ENCODE measurements at regions not wholly inside any gene's neighbourhood (a gene's known extent, or its start where the extent isn't known, plus 50 kb on each side); places are given as distances from the start of the nearest gene placed in this dataset.
"Not testable (repeated sequence)": the region's sequence is repeated elsewhere in the genome, so short reads cannot be mapped to it uniquely, and the experiment has no call there.

DNA sequence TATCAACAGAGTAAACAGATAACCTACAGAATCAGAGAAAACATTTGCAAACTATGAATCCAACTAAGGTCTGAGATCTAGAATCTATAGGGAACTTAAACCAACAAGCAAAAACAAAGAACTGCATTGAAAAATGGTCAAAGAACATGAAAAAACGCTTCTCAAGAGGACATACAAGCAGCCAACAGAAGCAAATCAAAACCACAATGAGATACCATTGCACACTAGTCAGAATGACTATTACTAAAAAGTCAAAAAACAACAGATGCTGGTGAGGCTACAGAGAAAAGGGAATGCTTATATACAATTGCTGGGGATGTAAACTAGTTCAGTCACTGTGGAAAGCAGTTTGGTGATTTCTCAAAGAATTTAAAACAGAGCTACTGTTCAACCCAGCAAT lies 255.7 kb downstream of the TMEM47 start:
- no peak for DNase-seq

DNA sequence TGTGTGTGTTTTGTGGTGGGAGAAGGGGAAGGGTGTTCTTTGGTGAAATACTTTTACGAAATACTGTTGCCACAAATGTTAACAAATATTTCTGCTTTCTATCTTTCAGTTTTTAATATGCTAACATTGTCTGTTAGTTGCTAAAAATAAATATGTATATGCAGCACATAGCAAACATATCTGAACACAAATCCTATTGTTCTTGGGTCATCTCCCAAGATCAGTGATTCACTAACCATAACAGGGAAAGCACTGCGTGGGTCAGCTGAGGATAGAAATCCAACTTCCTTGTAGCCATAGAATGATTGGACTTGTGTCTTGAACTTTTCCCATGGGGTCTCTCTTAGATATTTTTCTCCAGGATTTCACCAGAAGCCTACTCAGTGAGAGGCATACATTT lies 250.3 kb upstream of the FAM47A start:
- DNase-seq = no peak

DNA sequence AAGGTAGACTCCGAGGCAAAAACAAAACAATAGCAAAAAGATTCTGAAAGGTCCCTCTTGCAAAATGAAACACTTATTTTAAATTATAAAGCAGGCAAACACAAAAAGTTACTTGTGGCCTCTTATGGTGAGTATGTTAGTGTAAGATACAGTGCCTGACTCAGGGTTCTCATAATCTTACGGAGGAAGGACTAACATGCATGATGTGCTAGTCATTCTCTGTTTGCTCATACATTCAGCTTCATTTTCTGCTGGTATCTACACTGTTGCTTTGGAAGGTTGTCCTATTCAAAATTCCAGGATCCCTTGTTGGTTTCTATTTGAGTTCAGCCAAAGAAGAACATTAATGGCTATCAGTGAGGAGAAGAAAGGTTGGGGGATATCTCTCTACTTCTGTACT lies 249.1 kb upstream of the FAM47A start:
- no peak for DNase-seq

DNA sequence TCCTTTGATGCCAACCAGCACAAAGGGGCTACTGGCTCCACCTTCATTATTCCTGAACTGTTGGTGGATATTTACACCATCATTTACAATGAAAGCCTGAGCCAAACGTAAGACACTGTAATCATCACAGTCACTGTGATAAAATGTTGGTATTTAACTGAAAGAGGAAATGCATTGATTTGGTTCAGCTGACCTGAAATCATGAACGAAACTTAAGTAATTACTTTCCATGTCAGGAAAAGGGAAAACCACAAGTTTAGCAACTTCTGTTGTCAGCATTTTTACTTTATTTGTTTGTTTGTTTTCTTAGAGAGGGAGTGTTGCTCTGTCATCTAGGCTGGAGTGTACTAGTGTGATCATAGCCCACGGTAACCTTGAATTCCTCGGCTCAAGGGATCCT lies 247.8 kb upstream of the FAM47A start:
- no peak for DNase-seq

DNA sequence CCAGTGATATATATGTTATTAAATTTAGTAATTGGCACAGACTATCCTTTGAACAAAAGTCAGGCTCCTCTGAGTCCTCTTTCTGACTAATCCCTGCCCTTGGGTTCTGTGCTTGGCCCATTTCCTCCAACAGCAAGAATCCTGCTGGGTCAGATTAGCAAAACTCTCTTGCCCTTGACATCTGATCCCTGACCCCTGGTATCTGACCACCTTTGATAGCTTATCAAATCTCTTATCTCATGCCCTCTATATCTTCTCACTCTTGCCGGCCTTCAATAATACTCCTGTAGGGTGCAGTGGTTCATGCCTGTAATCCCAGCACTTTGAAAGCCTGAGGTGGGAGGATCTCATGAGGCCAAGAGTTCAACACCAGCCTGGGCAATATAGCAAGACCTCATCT lies 245.5 kb upstream of the FAM47A start:
- no peak for DNase-seq

DNA sequence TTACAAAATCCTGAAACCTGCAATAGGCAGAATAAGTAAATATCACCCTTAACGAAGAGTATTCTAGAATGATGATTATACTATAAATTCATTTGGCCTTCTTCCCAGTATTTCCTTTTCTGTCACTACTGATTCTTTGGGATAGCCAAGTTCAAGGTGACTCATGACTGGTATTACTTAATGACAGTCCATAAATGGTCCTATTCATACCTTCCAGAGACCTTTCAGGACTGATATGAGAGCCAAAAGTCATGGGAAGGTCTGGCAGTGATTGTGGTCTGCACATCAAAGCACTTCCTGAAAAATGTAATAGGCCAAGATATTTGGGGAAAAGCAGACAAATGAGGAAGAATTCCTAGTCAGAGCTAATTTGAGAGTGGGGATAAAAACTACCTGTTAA lies 239.6 kb upstream of the FAM47A start:
- no peak for DNase-seq

DNA sequence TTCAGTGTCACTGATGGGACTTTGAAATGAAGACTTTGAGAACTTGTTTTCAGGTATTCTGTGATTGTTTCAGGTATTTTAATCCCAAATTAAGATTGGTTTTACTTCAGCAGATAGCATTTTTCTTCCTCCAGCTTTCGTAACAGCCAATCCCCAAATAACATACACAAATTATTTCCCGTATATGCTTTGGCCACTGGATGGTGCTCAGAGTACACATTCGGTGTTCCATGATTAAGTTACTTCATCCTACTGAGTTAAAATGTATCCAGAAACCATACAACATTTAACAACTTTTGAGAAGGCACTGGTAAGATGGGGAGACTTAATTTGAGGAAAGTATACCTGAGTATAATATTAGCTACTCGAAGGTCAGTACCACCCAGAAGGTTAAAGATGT lies 233.4 kb upstream of the FAM47A start:
- no peak for DNase-seq

DNA sequence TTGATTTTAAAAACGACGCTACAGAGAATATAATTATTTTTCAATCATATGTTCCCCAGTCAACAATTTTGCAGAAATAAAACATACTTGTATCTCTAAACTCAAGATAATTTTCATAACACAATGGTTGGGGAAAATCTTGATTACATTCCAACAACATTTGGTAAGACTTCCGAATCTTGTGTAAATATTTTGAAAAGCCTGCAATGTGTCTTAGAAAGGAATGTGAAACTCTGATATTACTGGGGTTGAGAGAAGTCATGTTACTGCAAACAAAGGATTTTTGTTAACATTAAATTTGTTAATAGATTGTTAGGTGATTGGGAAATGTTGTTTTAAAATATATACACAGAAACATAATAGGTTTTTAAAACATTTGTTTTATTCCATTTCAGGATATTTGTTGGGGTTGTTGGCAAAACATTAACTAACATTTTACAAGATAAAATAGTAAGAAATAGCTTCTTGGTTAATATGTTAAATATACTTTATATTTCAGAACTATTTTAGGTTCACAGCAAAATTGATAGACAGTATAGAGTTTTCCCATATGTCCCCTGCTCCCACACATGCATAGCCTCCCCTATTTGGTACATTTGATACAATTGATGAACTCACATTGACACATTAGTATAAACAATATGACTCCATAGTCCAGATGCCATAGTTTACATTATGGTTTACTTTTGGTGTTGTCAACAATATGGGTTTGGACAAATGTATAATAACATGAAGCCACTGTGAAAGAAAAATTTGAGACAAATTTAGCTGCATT lies 218.6 kb upstream of the FAM47A start:
- DNase-seq = no peak

DNA sequence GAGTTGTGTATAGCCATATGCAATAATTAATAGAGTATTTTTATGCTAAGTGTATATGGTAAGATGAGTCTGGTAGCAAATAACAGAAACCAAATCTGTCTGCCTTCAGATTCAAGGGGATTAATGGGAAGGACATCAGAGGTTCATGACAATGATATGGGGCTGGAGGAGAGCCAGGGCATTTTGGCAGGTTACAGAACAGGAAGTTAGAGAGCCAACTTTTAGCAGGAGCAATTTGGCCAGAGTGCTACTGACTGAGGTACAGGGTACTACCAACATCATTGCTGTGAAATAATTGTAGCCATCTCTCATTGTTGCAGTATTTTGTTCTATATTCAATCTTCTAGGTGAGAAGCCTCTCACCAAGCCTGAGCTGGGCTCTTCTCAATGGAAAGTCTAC lies 210.9 kb upstream of the FAM47A start:
- no peak for DNase-seq

DNA sequence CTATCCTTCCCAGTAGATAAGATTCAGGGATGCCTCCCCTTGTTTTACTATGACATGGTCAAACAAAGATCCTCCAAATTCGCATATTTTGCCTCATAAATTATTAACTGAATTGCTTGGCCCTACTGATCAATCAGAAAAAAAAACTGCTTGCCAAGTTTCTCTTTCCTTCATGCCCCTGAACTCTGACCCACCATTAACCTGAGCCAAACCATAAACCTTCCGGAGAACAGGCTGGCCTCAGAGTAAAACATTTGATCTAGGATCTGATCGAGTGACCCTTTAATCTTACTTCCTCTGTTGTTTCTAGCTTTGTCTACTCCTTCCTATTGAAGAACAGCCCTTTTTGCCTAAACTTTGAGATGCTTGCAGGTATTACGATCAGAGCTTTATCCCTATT lies 209.7 kb upstream of the FAM47A start:
- DNase-seq = no peak

DNA sequence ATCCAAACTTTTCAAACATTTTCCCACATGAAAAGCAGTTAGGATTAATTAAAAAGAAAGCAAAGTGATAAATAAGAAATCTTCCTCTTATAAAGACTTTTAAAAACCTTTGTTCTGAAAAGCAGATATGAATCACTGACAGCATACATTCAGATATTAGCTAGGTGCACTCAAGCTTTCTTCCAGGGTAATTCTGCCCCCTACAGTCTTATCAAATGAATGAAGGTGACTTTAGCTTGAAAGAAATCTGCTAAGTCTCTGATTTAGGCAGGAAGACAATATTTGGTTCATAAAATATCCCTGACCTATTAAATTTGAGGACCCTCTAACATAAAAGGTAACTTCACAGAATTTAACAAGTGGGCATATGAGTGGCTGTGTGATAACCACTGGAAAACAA lies 209.1 kb upstream of the FAM47A start:
- DNase-seq = no peak

DNA sequence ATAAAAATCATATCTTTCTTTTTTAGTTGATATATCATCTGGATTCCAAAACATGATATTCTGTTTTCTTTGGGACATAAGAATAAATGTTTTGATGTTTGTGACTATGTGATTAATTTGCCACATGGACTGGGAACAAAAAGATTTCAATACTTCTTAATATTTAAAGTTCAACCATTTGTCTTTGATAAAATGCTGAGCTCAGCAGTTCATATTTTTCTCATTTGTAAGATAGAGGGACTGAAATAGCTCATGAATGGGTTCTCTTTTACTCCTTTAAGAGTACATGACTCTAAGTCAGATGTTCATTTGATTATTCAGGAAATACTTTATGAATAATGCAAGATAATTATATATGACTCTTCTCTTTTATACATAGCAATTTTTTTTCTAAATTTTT lies 205.9 kb upstream of the FAM47A start:
- no peak for DNase-seq

DNA sequence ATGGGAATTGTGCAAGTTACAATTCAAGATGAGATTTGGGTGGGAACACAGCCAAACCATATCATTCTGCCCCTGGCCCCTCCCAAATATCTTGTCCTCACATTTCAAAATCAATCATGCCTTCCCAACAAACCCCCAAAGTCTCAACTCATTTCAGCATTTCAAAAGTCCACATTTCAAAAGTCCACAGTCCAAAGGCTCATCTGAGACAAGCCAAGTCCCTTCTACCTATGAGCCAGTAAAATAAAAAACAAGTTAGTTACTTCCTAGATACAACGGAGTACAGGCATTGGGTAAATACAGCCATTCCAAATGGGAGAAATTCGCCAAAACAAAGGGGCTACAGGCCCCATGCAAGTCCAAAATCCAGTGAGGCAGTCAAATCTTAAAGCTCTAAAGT lies 203.3 kb upstream of the FAM47A start:
- not testable (repeated sequence) for DNase-seq

DNA sequence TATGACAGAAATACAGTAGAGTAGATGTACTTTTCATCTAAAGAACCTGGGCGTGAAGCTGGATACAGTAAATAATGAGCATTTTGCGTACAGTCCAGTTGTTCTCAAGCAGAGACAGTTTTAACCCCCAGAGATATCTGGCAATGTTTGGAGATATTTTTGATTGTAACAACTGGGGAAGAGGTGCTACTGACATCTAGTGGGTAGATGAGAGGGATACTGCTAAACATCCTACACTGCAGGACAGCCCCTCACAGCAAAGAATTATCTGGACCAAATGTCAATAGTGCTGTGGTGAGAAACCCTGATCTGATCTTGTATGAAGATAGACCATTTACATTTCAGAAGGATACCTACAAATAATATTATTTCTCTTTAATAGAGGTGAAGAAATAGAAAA lies 200.2 kb upstream of the FAM47A start:
- no peak for DNase-seq

DNA sequence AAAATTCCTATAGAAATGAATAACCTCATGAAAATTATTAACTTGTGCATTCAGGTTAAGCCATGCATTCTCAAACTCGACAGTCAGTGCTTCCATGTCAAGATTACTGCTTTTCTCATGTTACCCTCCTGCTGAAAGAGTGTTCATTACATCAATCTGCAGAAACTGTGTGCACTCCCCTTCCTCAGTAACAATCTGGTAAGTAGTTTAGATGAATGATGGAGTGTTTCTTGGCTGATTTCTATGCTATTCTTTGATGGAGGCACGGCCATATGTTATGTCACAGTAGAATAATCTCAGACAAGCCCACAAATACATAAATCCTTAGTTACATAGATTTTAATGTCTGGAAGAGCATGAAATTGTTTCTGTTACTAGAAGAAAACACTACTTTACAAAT lies 193.3 kb upstream of the FAM47A start:
- DNase-seq = no peak

DNA sequence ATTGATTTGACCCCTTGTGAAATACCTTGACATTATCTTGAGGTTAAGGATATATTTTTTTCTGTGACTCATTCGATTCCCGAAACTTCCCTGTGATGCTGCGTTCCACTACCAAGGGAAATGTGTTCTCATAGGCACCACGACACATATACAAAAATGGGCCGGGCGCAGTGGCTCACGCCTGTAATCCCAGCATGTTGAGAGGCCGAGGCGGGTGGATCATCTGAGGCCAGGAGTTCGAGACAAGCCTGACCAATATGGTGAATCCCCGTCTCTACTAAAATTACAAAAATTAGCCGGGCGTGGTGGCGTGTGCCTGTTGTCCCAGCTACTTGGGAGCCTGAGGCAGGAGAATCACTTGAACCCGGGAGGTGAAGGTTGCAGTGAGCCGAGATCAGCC lies 188.3 kb upstream of the FAM47A start:
- DNase-seq = not testable (repeated sequence)

DNA sequence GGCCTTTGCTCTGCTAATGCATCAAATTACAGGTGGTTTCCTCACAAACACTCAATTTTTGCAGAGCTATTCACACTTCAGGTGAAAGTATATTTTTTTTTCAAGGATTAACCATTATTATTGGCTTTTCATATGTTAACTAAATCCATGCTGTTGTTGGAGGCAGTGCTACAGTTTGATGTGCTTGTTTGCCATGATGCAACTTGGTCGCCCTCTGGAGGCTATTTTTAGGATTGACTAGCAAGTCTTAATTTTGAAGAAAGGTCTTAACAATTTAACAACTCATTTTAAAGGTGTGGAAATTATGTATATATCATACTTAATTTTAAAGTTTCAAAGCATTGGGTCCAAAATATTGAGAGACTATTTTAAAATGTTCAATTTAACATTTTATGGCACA lies 168.8 kb upstream of the FAM47A start:
- peak; percentile 42 for DNase-seq

DNA sequence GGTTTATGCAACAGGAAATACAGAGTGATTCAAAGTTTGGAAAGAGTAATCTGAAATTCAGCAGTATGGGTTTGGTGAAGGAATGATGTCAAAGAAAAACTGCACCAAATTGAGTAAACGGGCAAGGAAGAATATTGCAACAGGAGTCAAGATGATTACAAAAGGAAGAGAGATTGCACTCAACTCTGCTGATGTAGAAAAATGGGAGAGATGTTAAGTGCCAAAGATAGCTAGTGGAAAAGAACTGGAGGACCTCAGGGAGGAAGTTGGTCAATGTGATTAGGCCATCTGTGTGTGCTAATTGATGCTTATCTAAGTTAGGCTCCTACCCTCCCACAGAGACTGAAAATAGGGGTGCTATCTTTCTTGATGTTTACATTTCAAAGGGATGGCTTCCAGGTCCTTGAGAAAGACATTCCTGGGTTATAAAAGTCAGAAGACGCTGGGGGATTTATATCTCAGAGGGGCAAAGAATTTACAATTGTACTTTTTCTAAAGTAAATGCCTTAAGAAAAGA lies 167.4 kb upstream of the FAM47A start:
- DNase-seq = no peak

DNA sequence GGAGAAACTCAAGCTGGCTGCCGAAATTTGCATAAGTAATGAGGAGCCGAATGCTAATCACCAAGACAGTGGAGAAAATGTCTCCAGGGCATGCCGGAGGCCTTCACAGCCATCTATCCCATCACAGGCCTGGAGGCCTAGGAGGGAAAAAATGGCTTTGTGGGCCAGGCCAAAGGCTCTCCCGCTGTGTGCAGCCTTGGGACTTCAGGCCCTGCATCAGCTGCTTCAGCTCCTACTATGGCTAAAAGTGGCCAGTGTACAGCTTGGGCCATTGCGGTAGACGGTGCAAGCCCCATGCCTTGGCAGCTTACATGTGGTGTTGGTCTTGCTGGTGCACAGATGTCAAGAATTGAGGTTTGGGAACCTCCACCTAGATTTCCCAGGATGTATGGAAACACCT lies 162.6 kb upstream of the FAM47A start:
- no peak for DNase-seq

DNA sequence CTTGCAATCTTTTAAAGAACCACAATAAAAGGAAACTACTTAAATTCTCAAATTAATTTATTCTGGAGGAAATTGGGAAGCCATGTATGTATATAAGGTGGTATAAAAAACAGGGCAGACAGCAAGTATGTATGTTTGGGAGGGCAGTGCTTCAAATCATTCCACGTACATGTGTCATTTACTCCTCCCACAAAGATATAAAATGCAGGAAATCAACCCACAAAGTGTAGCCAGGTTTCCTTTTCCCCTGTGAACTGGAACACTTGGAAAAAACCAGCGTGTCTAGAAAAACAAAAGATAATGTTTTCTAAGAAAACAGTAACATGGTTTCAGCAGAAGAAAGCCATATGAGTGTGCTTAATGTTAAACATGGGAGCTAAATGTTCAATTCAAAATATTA lies 156.7 kb upstream of the FAM47A start:
- no peak for DNase-seq

DNA sequence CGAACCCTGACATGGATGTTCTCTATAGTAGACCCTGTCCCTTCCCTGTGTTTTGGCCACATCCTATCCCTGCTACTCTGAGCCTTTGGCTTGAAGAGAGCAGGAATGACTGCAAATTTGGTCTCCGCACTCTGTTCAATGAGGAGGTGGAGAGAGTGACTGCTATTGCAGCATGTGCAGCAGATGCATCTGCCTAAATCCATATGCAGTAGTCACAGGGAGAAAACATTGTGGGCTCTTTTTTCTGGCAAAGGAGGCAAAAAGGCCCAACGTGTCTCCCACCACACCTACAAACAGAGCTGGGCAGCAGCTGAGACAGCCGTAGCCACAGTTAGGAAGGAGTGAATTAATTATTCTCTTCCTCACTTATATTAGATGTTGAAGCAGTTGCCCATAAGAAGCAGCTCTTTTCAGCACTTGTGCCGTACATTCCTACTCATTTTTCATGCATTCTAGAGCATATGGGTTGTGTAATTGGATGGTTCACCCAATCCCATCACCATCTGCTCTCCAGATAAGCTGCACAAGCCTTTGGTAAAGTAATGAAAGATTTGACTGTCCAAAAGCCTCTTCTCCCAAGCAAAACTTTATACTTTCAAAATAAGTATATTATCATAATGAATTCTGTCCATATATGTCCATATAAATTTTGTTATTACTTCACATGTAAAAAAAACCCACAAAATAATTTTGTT lies 147.9 kb upstream of the FAM47A start:
- DNase-seq = no peak

DNA sequence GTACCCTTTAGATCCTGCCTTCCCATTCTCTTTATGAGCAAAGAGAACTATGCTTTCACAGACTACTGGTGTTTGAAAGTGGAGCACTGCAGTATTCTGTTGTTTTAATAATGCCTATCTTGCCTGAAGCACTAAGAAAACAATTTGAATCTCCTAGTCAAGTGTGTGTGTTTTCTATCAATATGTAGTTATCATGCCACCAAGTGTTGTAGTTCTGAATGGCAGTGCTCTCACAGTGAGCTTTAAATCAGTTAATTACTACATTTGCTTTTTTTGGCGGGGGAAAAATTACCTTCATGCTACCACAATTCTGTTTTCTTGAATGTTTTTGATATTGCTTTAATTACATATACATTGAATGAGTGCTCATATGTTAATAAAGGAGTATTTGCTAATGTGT lies 143.6 kb upstream of the FAM47A start:
- DNase-seq = no peak

DNA sequence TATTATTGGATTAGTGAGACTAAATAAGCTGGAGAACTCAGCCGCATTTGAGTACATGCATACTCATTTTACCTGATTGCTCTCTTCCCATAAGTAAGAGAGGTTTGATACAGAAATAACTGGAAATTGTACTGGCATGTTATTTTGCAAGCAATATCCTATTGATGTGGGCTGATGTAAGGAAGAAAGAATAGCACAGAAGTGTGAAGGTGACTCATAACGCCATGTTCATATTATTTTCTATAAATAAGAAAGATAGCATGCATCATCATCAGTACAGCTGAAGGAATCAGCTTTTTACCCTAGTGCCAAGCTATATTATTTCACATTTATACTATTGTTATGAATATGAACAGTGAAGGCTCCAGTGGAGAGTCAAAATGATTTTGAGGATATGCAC lies 138.3 kb upstream of the FAM47A start:
- no peak for DNase-seq

DNA sequence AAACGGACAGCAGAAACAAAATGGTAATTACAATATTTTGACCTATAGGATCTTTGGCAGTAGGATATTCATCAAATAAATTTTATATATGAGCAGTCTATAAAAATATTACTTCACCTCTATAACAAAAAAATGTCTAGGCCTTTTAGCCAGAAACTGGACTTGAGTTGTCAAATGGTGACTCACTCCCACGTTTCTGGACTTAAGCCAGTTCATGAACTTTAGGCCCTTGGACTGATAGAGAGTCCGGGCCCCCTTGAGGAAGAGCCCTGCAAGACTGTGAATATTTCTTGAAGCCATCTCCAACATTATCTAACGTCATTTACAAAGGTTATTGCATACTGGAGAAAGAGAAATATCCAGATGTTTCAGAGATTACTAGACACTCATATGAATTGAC lies 106.8 kb upstream of the FAM47A start:
- DNase-seq = no peak

DNA sequence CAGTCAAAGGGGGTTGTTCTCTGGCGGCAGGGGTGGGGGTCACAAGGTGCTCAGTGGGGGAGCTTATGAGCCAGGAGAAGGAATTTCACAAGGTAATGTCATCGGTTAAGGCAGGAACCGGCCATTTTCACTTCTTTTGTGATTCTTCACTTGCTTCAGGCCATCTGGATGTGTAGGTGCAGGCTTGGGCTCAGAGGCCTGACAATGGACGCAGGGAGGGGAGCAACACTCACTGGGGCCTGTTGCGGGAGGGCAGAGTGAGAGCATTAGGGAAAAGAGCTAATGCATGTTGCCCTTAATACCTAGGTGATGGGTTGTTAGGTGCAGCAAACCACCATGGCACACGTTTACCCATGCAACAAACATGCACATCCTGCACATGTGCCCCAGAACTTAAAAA lies 98.0 kb upstream of the FAM47A start:
- DNase-seq = not testable (repeated sequence)
